OCI-LY7 (cell line): ENCODE measurements at regions not wholly inside any gene's neighbourhood (a gene's known extent, or its start where the extent isn't known, plus 50 kb on each side); places are given as distances from the start of the nearest gene placed in this dataset.

Experiments
- BruUV-seq: library from RNA; stranded (reverse); fragments of 400-500 nt; replicated peaks from 2 replicates; lab custom pipeline; 2021; lab: Mats Ljungman, UMichigan
- CTCF ChIA-PET: fragments of 300-600 bp; sonication (Branson Sonifier 250); formaldehyde crosslinking; loops from one replicate; lab custom pipeline; 2022; ENCODE audit warnings: antibody characterized with exemption; ENCODE audit not compliant: unreplicated experiment; lab: Charles Lee
- POLR2A ChIA-PET: fragments of 300-600 bp; sonication (Branson Sonifier 250); formaldehyde crosslinking; loops from one replicate; lab custom pipeline; 2022; ENCODE audit warnings: antibody characterized with exemption; lab: Charles Lee
- DNase-seq: peaks from one replicate; pipeline ENCODE4 v3.0.0-alpha.2; 2015; ENCODE audit warnings: low spot score
- H2AFZ ChIP-seq: fragments of 200-600 bp; sonication (generic), shearing (Covaris generic); 2 replicates; pipeline ENCODE4 v1.6.1; 2014; ENCODE audit warnings: mild to moderate bottlenecking, antibody characterized with exemption, low read length, moderate library complexity
- H3K27ac ChIP-seq: fragments of 200-600 bp; sonication (generic); 2 replicates; pipeline ENCODE4 v1.5.1; 2014; ENCODE audit warnings: mixed run types, low read depth, mild to moderate bottlenecking, moderate library complexity, low read length, inconsistent platforms; ENCODE audit not compliant: poor library complexity, severe bottlenecking
- H3K36me3 ChIP-seq: fragments of 200-600 bp; sonication (generic); 2 replicates; pipeline ENCODE4 v1.6.1; 2014; ENCODE audit warnings: mild to moderate bottlenecking, antibody characterized with exemption, low read length, moderate library complexity, mixed read lengths; ENCODE audit not compliant: insufficient read depth
- H3K4me1 ChIP-seq: fragments of 200-600 bp; sonication (generic); 2 replicates; pipeline ENCODE4 v1.5.1; 2014; ENCODE audit warnings: mild to moderate bottlenecking, low read length; ENCODE audit not compliant: insufficient read depth, poor library complexity, severe bottlenecking
- H3K4me2 ChIP-seq: fragments of 200-600 bp; sonication (generic); 2 replicates; pipeline ENCODE4 v1.6.1; 2014; ENCODE audit warnings: mild to moderate bottlenecking, low read length
- H3K4me3 ChIP-seq: fragments of 200-600 bp; sonication (generic); 2 replicates; pipeline ENCODE4 v1.5.1; 2014; ENCODE audit warnings: mild to moderate bottlenecking, low read depth, low read length; ENCODE audit not compliant: poor library complexity, severe bottlenecking
- H3K79me2 ChIP-seq: fragments of 200-600 bp; sonication (generic); 2 replicates; pipeline ENCODE4 v1.6.1; 2016; ENCODE audit warnings: low read depth, mild to moderate bottlenecking, low read length, moderate library complexity, mixed read lengths; ENCODE audit not compliant: insufficient read depth
- H3K9me2 ChIP-seq: fragments of 200-600 bp; sonication (generic); 2 replicates; pipeline ENCODE4 v1.6.1; 2016; ENCODE audit warnings: mild to moderate bottlenecking, low read length, mixed read lengths; ENCODE audit not compliant: insufficient read depth
- H3K9me3 ChIP-seq: fragments of 200-600 bp; sonication (generic); 2 replicates; pipeline ENCODE4 v1.6.1; 2014; ENCODE audit warnings: mild to moderate bottlenecking, mixed run types, low read length, mixed read lengths
- H4K20me1 ChIP-seq: fragments of 200-600 bp; sonication (generic); 2 replicates; pipeline ENCODE4 v1.6.1; 2014; ENCODE audit warnings: mild to moderate bottlenecking, antibody characterized with exemption, low read length, moderate library complexity, mixed read lengths; ENCODE audit not compliant: insufficient read depth
- EZH2phosphoT487 ChIP-seq: fragments of 200-600 bp; sonication (generic); IDR thresholded peaks from 2 replicates; pipeline ENCODE4 v1.6.1; 2018; ENCODE audit warnings: low read depth, borderline replicate concordance, mild to moderate bottlenecking, mixed run types, antibody characterized with exemption, low read length, moderate library complexity, mixed read lengths
- intact Hi-C: fragments of 100-400 bp; cut with micrococcal nuclease; formaldehyde crosslinking; loops from one replicate; pipeline ENCODE4 v1.10.0; 2022; ENCODE audit not compliant: unreplicated experiment
- TF ChIP-seq, protein P1 (sequence below): fragments of 200-600 bp; sonication (generic); conservative IDR thresholded peaks from 2 replicates; pipeline ENCODE4 v1.5.1; 2014; ENCODE audit warnings: mild to moderate bottlenecking, antibody characterized with exemption, low read length, moderate library complexity, mixed read lengths

DNA sequence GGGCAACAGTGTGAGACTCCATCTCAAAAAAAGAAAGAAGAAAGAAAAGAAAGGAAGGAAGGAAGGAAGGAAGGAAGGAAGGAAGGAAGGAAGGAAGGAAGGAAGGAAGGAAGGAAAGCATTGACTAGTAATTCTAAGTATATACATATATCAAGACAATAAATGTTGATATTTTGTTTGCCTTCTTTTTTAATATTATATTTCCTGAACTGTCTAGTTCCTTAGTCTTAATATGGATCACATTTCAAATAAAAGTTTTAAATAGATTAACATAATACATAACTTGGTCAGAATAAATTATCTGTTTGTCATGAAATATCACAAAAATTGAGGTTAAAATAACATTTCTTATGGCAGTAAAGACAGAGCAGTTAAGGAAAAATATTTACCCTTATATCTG, 1448.4 kb upstream of the C9orf72 start:
- Histone ChIP-seq H3K9me3 (no peaks in the 10 kb centered on the region), H3K79me2 (no peaks in the 10 kb centered on the region), H4K20me1 (no peaks in the 10 kb centered on the region), H3K4me1 (no peaks in the 10 kb centered on the region), H3K4me3 (no peak overlapping the region), H3K9me2 (no peaks in the 10 kb centered on the region), H3K27ac (no peak overlapping the region), H3K4me2 (no peak overlapping the region), H2AFZ (no peak overlapping the region), H3K36me3 (no peaks in the 10 kb centered on the region)
- CTCF ChIA-PET, result no interaction called here
- intact Hi-C loops, result no loop called here
- POLR2A ChIA-PET, result no interaction called here
- BruUV-seq, result no TSS peak
- DNase-seq, result no peak
- TF ChIP-seq, protein P1, sequence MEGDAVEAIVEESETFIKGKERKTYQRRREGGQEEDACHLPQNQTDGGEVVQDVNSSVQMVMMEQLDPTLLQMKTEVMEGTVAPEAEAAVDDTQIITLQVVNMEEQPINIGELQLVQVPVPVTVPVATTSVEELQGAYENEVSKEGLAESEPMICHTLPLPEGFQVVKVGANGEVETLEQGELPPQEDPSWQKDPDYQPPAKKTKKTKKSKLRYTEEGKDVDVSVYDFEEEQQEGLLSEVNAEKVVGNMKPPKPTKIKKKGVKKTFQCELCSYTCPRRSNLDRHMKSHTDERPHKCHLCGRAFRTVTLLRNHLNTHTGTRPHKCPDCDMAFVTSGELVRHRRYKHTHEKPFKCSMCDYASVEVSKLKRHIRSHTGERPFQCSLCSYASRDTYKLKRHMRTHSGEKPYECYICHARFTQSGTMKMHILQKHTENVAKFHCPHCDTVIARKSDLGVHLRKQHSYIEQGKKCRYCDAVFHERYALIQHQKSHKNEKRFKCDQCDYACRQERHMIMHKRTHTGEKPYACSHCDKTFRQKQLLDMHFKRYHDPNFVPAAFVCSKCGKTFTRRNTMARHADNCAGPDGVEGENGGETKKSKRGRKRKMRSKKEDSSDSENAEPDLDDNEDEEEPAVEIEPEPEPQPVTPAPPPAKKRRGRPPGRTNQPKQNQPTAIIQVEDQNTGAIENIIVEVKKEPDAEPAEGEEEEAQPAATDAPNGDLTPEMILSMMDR, result no peak
- no peak for TF ChIP-seq EZH2phosphoT487

DNA sequence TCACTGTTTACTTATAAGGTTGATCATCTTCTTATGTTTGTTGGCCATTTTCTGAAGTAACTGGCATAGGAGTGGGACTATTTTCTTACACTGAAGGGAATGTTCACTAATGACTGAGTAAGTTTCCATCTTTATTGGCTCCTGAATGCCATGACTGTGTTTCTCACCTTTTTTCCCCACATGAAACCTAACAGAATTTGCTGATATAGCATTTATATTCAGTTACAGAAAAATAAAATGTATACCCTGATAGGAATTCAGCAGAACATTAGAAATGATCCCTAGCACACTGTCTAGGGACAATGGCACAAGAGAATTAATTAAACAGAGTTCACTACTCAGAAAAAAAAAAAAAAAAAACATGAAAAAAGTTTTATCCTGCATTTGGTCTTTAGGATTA, 1465.1 kb upstream of the C9orf72 start:
- Histone ChIP-seq H2AFZ (no peak overlapping the region), H3K79me2 (no peaks in the 10 kb centered on the region), H3K4me2 (no peak overlapping the region), H3K9me2 (no peaks in the 10 kb centered on the region), H4K20me1 (no peaks in the 10 kb centered on the region), H3K9me3 (no peaks in the 10 kb centered on the region), H3K4me1 (no peaks in the 10 kb centered on the region), H3K36me3 (no peaks in the 10 kb centered on the region), H3K27ac (no peak overlapping the region), H3K4me3 (no peak overlapping the region)
- ChIA-PET CTCF (no interaction called here), POLR2A (no interaction called here)
- intact Hi-C loops, result no loop called here
- DNase-seq, result no peak
- TF ChIP-seq, protein P1, result no peak
- no peak for TF ChIP-seq EZH2phosphoT487
- no TSS peak for BruUV-seq

DNA sequence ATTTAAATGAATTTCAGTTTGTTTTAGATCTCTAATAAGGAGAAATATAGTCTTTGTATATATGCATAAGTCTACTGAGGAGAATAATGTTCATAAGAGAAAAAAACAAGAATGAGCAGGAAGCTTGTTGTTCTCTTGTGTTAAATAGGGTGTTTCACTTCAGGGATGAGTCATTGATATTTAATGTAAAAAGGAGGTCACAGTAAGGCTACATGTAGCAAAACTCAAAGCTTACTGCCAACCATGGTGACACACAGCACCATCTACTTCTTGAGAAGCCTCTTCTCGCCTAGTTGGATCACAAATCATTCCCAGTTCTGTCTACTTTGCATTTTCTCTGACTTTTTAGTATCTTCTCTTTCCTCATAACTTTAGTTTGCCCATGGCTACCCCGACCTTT, 1466.0 kb upstream of the C9orf72 start:
- no peaks in the 10 kb centered on the region for H3K79me2 ChIP-seq
- intact Hi-C loops, result no loop called here
- CTCF ChIA-PET, result no interaction called here
- H3K36me3 ChIP-seq, result no peaks in the 10 kb centered on the region
- no peak overlapping the region for H3K4me3 ChIP-seq
- H3K27ac ChIP-seq, result no peak overlapping the region
- H3K9me2 ChIP-seq, result no peaks in the 10 kb centered on the region
- POLR2A ChIA-PET, result interaction anchor here (1.2 to 1.5 kb wide), 2 partner anchors 14 to 29 kb away, joined by 3 read pairs; no protein-coding TSS in a partner anchor
- H4K20me1 ChIP-seq, result no peaks in the 10 kb centered on the region
- H3K9me3 ChIP-seq, result no peaks in the 10 kb centered on the region
- BruUV-seq, result no TSS peak
- DNase-seq, result no peak
- no peak for TF ChIP-seq EZH2phosphoT487
- TF ChIP-seq, protein P1, result no peak
- H2AFZ ChIP-seq, result no peak overlapping the region
- no peak overlapping the region for H3K4me2 ChIP-seq
- H3K4me1 ChIP-seq, result no peaks in the 10 kb centered on the region
